NB4 (cell line): ENCODE measurements at regions not wholly inside any gene's neighbourhood (a gene's known extent, or its start where the extent isn't known, plus 50 kb on each side); places are given as distances from the start of the nearest gene placed in this dataset.

Experiments
- DNase-seq: peaks from one replicate; pipeline ENCODE4 v3.0.0; 2010; ENCODE audit warnings: low read depth
- H3K4me3 ChIP-seq: one replicate; pipeline ENCODE4 v1.5.1; 2011; ENCODE audit warnings: mild to moderate bottlenecking, low read depth, low read length, moderate library complexity
- CTCF ChIP-seq: IDR thresholded peaks from one replicate; pipeline ENCODE4 v1.5.1; 2012; ENCODE audit warnings: low read depth, low read length
- MAX ChIP-seq: IDR thresholded peaks from 2 replicates; pipeline ENCODE4 v1.6.1; 2011; ENCODE audit warnings: low read depth, low read length
- MYC ChIP-seq: IDR thresholded peaks from 2 replicates; pipeline ENCODE4 v1.6.1; 2011; ENCODE audit warnings: low read depth, low read length
- POLR2A ChIP-seq: IDR thresholded peaks from 2 replicates; pipeline ENCODE4 v1.6.1; 2011; ENCODE audit warnings: mild to moderate bottlenecking; ENCODE audit not compliant: insufficient read length; ENCODE audit errors: extremely low read depth

- TF ChIP-seq MAX (no peak), MYC (no peak), CTCF (no peak), POLR2A (no peak)
- H3K4me3 ChIP-seq: no peak overlapping the region
These were observed 267.0 kb upstream of the HS6ST1 start for GRCh38 chr2:128585706-128586105.

GRCh38 chr2:128589681-128590080, 271.0 kb upstream of the HS6ST1 start:
- TF ChIP-seq MAX (no peak), CTCF (peak; percentile 25)
- H3K4me3 ChIP-seq: no peak overlapping the region

More at GRCh38 chr2:128585706-128586105, 267.0 kb upstream of the HS6ST1 start:
- no peak for DNase-seq

GRCh38 chr2:128590309-128591021, 271.8 kb upstream of the HS6ST1 start:
- TF ChIP-seq POLR2A (no peak), CTCF (no peak), MYC (no peak), MAX (no peak)
- H3K4me3 ChIP-seq: no peak overlapping the region
- no peak for DNase-seq

More at GRCh38 chr2:128589681-128590080, 271.0 kb upstream of the HS6ST1 start:
- peak; percentile 26 for DNase-seq

- TF ChIP-seq CTCF (no peak), MAX (no peak), MYC (no peak), POLR2A (no peak)
- DNase-seq: no peak
- H3K4me3 ChIP-seq: no peak overlapping the region
These were observed 272.6 kb upstream of the HS6ST1 start for GRCh38 chr2:128591022-128591860.

GRCh38 chr2:128591861-128592822, 273.5 kb upstream of the HS6ST1 start:
- no peak for DNase-seq
- H3K4me3 ChIP-seq: no peak overlapping the region
- TF ChIP-seq CTCF (peak; percentile 15), POLR2A (no peak), MYC (no peak)
